ENCODE measurements at regions not wholly inside any gene's neighbourhood (a gene's known extent, or its start where the extent isn't known, plus 50 kb on each side); places are given as distances from the start of the nearest gene placed in this dataset.

DNA sequence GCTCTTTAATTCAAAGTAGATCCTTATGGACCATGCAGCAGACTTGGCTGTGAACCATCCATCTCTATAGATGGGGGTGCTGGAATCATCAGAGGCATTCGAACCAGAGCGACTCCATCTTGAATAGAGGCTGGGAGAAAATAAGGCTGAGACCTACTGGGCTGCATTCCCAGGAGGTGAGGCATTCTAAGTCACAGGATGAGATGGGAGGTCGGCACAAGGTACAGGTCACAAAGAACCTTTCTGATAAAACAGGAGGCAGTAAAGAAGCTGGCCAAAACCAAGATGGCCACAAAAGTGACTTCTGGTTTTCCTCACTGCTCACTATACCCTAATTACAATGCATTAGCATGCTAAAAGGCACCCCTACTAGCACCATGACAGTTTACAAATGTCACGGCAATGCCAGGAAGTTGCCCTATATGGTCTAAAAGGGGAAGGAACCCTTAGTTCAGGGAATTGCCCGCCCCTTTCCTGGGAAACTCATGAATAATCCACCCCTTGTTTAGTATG, 89.2 kb upstream of the BRD7 start:
- TF ChIP-seq, protein P1, sequence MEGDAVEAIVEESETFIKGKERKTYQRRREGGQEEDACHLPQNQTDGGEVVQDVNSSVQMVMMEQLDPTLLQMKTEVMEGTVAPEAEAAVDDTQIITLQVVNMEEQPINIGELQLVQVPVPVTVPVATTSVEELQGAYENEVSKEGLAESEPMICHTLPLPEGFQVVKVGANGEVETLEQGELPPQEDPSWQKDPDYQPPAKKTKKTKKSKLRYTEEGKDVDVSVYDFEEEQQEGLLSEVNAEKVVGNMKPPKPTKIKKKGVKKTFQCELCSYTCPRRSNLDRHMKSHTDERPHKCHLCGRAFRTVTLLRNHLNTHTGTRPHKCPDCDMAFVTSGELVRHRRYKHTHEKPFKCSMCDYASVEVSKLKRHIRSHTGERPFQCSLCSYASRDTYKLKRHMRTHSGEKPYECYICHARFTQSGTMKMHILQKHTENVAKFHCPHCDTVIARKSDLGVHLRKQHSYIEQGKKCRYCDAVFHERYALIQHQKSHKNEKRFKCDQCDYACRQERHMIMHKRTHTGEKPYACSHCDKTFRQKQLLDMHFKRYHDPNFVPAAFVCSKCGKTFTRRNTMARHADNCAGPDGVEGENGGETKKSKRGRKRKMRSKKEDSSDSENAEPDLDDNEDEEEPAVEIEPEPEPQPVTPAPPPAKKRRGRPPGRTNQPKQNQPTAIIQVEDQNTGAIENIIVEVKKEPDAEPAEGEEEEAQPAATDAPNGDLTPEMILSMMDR (IDR thresholded peaks at IDR 0.05) = no peak
- TF ChIP-seq, protein P2, sequence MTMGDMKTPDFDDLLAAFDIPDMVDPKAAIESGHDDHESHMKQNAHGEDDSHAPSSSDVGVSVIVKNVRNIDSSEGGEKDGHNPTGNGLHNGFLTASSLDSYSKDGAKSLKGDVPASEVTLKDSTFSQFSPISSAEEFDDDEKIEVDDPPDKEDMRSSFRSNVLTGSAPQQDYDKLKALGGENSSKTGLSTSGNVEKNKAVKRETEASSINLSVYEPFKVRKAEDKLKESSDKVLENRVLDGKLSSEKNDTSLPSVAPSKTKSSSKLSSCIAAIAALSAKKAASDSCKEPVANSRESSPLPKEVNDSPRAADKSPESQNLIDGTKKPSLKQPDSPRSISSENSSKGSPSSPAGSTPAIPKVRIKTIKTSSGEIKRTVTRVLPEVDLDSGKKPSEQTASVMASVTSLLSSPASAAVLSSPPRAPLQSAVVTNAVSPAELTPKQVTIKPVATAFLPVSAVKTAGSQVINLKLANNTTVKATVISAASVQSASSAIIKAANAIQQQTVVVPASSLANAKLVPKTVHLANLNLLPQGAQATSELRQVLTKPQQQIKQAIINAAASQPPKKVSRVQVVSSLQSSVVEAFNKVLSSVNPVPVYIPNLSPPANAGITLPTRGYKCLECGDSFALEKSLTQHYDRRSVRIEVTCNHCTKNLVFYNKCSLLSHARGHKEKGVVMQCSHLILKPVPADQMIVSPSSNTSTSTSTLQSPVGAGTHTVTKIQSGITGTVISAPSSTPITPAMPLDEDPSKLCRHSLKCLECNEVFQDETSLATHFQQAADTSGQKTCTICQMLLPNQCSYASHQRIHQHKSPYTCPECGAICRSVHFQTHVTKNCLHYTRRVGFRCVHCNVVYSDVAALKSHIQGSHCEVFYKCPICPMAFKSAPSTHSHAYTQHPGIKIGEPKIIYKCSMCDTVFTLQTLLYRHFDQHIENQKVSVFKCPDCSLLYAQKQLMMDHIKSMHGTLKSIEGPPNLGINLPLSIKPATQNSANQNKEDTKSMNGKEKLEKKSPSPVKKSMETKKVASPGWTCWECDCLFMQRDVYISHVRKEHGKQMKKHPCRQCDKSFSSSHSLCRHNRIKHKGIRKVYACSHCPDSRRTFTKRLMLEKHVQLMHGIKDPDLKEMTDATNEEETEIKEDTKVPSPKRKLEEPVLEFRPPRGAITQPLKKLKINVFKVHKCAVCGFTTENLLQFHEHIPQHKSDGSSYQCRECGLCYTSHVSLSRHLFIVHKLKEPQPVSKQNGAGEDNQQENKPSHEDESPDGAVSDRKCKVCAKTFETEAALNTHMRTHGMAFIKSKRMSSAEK (CRISPR knock-in tag; IDR thresholded peaks at IDR 0.05; ENCODE audit: borderline replicate concordance) = peak; percentile 97

All from WTC11 (cell line).